WTC11 (cell line): ENCODE measurements at regions not wholly inside any gene's neighbourhood (a gene's known extent, or its start where the extent isn't known, plus 50 kb on each side); places are given as distances from the start of the nearest gene placed in this dataset.

Experiments used
- ATAC-seq: fragments of 200-7000 bp; cut with Tn5 transposase; 2 replicates; pipeline ENCODE4 v1.10.0; 2021; ENCODE audit warnings: mild to moderate bottlenecking, moderate library complexity
- CTCF ChIA-PET: fragments of 300-600 bp; sonication (Branson Sonifier 250); formaldehyde crosslinking; loops from one replicate; lab custom pipeline; 2021; ENCODE audit warnings: antibody characterized with exemption; lab: Charles Lee
- POLR2A ChIA-PET: fragments of 350-600 bp; sonication (Branson Sonifier 250); formaldehyde crosslinking; loops from one replicate; lab custom pipeline; 2021; ENCODE audit warnings: antibody characterized with exemption; lab: Charles Lee
- DNase-seq: peaks from one replicate; pipeline ENCODE4 v3.0.0; 2021; ENCODE audit warnings: low spot score
- H3K27ac Mint-ChIP-seq: 2 replicates; pipeline ENCODE4 v1.8.0; 2021; ENCODE audit warnings: mixed read lengths
- H3K27me3 Mint-ChIP-seq: 2 replicates; pipeline ENCODE4 v1.8.0; 2021; ENCODE audit warnings: low read depth, mild to moderate bottlenecking, moderate library complexity, mixed read lengths
- H3K36me3 Mint-ChIP-seq: 2 replicates; pipeline ENCODE4 v1.8.0; 2021; ENCODE audit warnings: mixed read lengths
- H3K4me1 Mint-ChIP-seq: 2 replicates; pipeline ENCODE4 v1.8.0; 2022; ENCODE audit warnings: mixed read lengths
- H3K4me3 Mint-ChIP-seq: 2 replicates; pipeline ENCODE4 v1.8.0; 2021; ENCODE audit warnings: mild to moderate bottlenecking, moderate library complexity, mixed read lengths
- H3K9me3 Mint-ChIP-seq: 2 replicates; pipeline ENCODE4 v1.8.0; 2021; ENCODE audit warnings: mixed read lengths
- ATF2 ChIP-seq: sonication (generic); formaldehyde crosslinking; IDR thresholded peaks from 2 replicates; pipeline ENCODE4 v1.8.1; 2022; ENCODE audit warnings: low read depth, missing genetic modification reagents, borderline replicate concordance
- E2F4 ChIP-seq: sonication (generic); formaldehyde crosslinking; IDR thresholded peaks from 2 replicates; pipeline ENCODE4 v1.8.1; 2022; ENCODE audit warnings: low read depth, mild to moderate bottlenecking, moderate library complexity, missing genetic modification reagents, borderline replicate concordance
- E2F5 ChIP-seq: sonication (generic); formaldehyde crosslinking; IDR thresholded peaks from 2 replicates; pipeline ENCODE4 v1.8.1; 2022; ENCODE audit warnings: mild to moderate bottlenecking, moderate library complexity, missing genetic modification reagents
- ELF4 ChIP-seq: sonication (generic); formaldehyde crosslinking; IDR thresholded peaks from 2 replicates; pipeline ENCODE4 v1.8.1; 2022; ENCODE audit warnings: low read depth, mild to moderate bottlenecking, moderate library complexity, missing genetic modification reagents
- EMX1 ChIP-seq: fragments of 250-450 bp; sonication (Bioruptor Pico); IDR thresholded peaks from 2 replicates; pipeline ENCODE4 v1.8.0; 2021; ENCODE audit warnings: mild to moderate bottlenecking
- ETV6 ChIP-seq: sonication (generic); formaldehyde crosslinking; IDR thresholded peaks from 2 replicates; pipeline ENCODE4 v1.8.1; 2022; ENCODE audit warnings: mild to moderate bottlenecking, missing genetic modification reagents
- FOXP4 ChIP-seq: sonication (generic); formaldehyde crosslinking; IDR thresholded peaks from 2 replicates; pipeline ENCODE4 v1.8.0; 2022; ENCODE audit warnings: mild to moderate bottlenecking, missing genetic modification reagents
- GABPB1 ChIP-seq: sonication (generic); formaldehyde crosslinking; IDR thresholded peaks from 2 replicates; pipeline ENCODE4 v1.8.1; 2023; ENCODE audit warnings: mild to moderate bottlenecking, missing genetic modification reagents
- GRHL2 ChIP-seq: fragments of 250-450 bp; sonication (Bioruptor Pico); IDR thresholded peaks from 2 replicates; pipeline ENCODE4 v1.8.0; 2022; ENCODE audit warnings: mild to moderate bottlenecking, moderate library complexity; ENCODE audit not compliant: insufficient replicate concordance, severe bottlenecking
- GTF2I ChIP-seq: fragments of 250-450 bp; sonication (Bioruptor Pico); conservative IDR thresholded peaks from 2 replicates; pipeline ENCODE4 v1.4.0; 2021; ENCODE audit warnings: mild to moderate bottlenecking
- JUN ChIP-seq: sonication (generic); formaldehyde crosslinking; IDR thresholded peaks from 2 replicates; pipeline ENCODE4 v1.8.0; 2023; ENCODE audit warnings: mild to moderate bottlenecking, missing genetic modification reagents
- MLX ChIP-seq: sonication (generic); formaldehyde crosslinking; IDR thresholded peaks from 2 replicates; pipeline ENCODE4 v1.8.1; 2023; ENCODE audit warnings: mild to moderate bottlenecking, missing genetic modification reagents, moderate library complexity
- PRDM15 ChIP-seq: sonication (generic); formaldehyde crosslinking; IDR thresholded peaks from 2 replicates; pipeline ENCODE4 v1.8.0; 2022; ENCODE audit warnings: missing genetic modification reagents
- RELA ChIP-seq: sonication (generic); formaldehyde crosslinking; IDR thresholded peaks from 2 replicates; pipeline ENCODE4 v1.8.1; 2022; ENCODE audit warnings: missing genetic modification reagents, mild to moderate bottlenecking, borderline replicate concordance
- SMAD4 ChIP-seq: sonication (generic); formaldehyde crosslinking; IDR thresholded peaks from 2 replicates; pipeline ENCODE4 v1.8.0; 2022; ENCODE audit warnings: mild to moderate bottlenecking, missing genetic modification reagents
- ZBTB43 ChIP-seq: sonication (generic); formaldehyde crosslinking; IDR thresholded peaks from 2 replicates; pipeline ENCODE4 v1.8.1; 2023; ENCODE audit warnings: mild to moderate bottlenecking, missing genetic modification reagents
- ZNF138 ChIP-seq: sonication (generic); formaldehyde crosslinking; conservative IDR thresholded peaks from 2 replicates; pipeline ENCODE4 v1.8.1; 2022; ENCODE audit warnings: mild to moderate bottlenecking, moderate library complexity, missing genetic modification reagents
- ZNF232 ChIP-seq: sonication (generic); formaldehyde crosslinking; IDR thresholded peaks from 2 replicates; pipeline ENCODE4 v1.8.0; 2022; ENCODE audit warnings: mild to moderate bottlenecking, missing genetic modification reagents
- ZNF263 ChIP-seq: sonication (generic); formaldehyde crosslinking; IDR thresholded peaks from 2 replicates; pipeline ENCODE4 v1.8.1; 2022; ENCODE audit warnings: low read depth, mild to moderate bottlenecking, moderate library complexity, missing genetic modification reagents
- ZSCAN18 ChIP-seq: fragments of 250-450 bp; sonication (Bioruptor Pico); IDR thresholded peaks from 2 replicates; pipeline ENCODE4 v2.1.2; 2022; ENCODE audit warnings: mild to moderate bottlenecking, moderate library complexity

GRCh38 chr22:49599691-49600455 is 227.8 kb downstream of the BRD1 start:
- ChIA-PET POLR2A (no interaction called here), CTCF (interaction anchor here (0.7 to 1.2 kb wide), 2 partner anchors 33 to 166 kb away, joined by 3 read pairs; no protein-coding TSS in a partner anchor)
- peaks cover 16% of the 10 kb centered on the region for H3K9me3 Mint-ChIP-seq
- H3K27me3 Mint-ChIP-seq, result peaks cover 4% of the 10 kb centered on the region; the same call in 1 of the 2 replicates
- DNase-seq (no peak), ATAC-seq (no peak)
- no peaks in the 10 kb centered on the region for H3K4me1 Mint-ChIP-seq
- TF ChIP-seq RELA (no peak), EMX1 (no peak), ETV6 (no peak), ZNF232 (CRISPR knock-in tag) (no peak), ELF4 (CRISPR knock-in tag) (no peak), E2F4 (CRISPR knock-in tag) (no peak), GRHL2 (CRISPR knock-in tag) (no peak), PRDM15 (CRISPR knock-in tag) (no peak), ZNF263 (no peak), SMAD4 (CRISPR knock-in tag) (no peak), ZSCAN18 (no peak), E2F5 (no peak), ZNF138 (no peak), GTF2I (CRISPR knock-in tag) (no peak)
- peak overlapping the region; percentile 59; the same call in 1 of the 2 replicates for H3K27ac Mint-ChIP-seq
- H3K36me3 Mint-ChIP-seq, result peaks cover 14% of the 10 kb centered on the region
- H3K4me3 Mint-ChIP-seq, result no peak overlapping the region

- peaks cover 8% of the 10 kb centered on the region for H3K9me3 Mint-ChIP-seq
- no peak overlapping the region for H3K27ac Mint-ChIP-seq
- TF ChIP-seq GABPB1 (CRISPR knock-in tag), result no peak
- TF ChIP-seq ZSCAN18, result no peak
- no peak for TF ChIP-seq ATF2 (CRISPR knock-in tag)
- no peak for TF ChIP-seq FOXP4 (CRISPR knock-in tag)
- no peak for TF ChIP-seq ZBTB43
- TF ChIP-seq JUN (CRISPR knock-in tag), result no peak
- TF ChIP-seq MLX (CRISPR knock-in tag), result no peak
- DNase-seq (no peak), ATAC-seq (no peak)
- H3K27me3 Mint-ChIP-seq, result peaks cover 4% of the 10 kb centered on the region; the same call in 1 of the 2 replicates
- no peak overlapping the region for H3K4me3 Mint-ChIP-seq
- H3K36me3 Mint-ChIP-seq, result peaks cover 7% of the 10 kb centered on the region
- POLR2A ChIA-PET, result no interaction called here
- CTCF ChIA-PET, result interaction anchor here (0.7 to 1.2 kb wide), 2 partner anchors 34 to 165 kb away, joined by 3 read pairs; no protein-coding TSS in a partner anchor
- H3K4me1 Mint-ChIP-seq, result no peaks in the 10 kb centered on the region
These were observed 228.6 kb downstream of the BRD1 start for GRCh38 chr22:49599039-49599438.
